ENCODE measurements at regions not wholly inside any gene's neighbourhood (a gene's known extent, or its start where the extent isn't known, plus 50 kb on each side); places are given as distances from the start of the nearest gene placed in this dataset.

DNA sequence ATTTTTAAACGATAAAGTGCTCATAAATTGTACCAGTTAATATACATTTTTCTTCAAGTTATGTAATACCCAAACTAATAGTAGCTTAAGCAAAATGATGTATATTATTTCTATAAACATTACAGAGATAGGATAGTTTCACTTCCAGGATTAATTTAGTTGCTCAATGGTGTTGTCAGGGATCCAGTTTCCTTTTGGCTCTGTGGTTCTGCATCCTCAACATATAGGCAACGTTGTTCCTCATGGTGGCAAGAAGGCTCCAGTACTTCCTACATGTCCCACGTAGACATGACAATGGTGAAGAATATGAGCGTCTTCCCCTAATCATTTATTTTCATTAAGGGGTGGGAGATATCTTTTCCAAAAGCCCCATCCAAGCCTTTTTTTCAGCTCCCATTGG, 60.7 kb upstream of the DCD start:
- H3K4me1 ChIP-seq = no peaks in the 10 kb centered on the region
- no peak for DNase-seq (ENCODE audit: low spot score)
- TF ChIP-seq, protein P1, sequence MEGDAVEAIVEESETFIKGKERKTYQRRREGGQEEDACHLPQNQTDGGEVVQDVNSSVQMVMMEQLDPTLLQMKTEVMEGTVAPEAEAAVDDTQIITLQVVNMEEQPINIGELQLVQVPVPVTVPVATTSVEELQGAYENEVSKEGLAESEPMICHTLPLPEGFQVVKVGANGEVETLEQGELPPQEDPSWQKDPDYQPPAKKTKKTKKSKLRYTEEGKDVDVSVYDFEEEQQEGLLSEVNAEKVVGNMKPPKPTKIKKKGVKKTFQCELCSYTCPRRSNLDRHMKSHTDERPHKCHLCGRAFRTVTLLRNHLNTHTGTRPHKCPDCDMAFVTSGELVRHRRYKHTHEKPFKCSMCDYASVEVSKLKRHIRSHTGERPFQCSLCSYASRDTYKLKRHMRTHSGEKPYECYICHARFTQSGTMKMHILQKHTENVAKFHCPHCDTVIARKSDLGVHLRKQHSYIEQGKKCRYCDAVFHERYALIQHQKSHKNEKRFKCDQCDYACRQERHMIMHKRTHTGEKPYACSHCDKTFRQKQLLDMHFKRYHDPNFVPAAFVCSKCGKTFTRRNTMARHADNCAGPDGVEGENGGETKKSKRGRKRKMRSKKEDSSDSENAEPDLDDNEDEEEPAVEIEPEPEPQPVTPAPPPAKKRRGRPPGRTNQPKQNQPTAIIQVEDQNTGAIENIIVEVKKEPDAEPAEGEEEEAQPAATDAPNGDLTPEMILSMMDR (IDR thresholded peaks at IDR 0.05) = no peak
- H3K27me3 ChIP-seq = no peaks in the 10 kb centered on the region
- no peaks in the 10 kb centered on the region for H3K36me3 ChIP-seq
- no peak overlapping the region for H3K4me3 ChIP-seq
- no peaks in the 10 kb centered on the region for H3K9me3 ChIP-seq
- H3K27ac ChIP-seq = no peak overlapping the region

DNA sequence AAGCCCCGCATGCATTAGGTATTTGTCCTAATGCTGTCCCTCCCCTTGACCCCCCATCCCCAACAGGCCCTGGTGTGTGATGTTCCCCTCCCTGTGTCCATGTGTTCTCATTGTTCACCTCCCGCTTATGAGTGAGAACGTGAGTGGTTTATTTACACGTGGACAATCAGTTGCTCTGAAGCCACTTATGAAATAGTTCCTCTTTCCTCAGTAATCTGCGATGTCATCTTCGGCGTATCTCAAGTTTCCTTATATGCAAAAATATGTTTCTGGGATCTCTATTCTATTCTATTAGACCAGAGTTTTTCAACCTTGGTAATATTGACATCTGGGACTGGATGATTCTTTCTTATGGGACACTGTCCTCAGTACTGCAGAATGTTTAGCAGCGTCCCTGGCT, 56.0 kb upstream of the DCD start:
- no peak overlapping the region for H3K4me3 ChIP-seq
- no peaks in the 10 kb centered on the region for H3K4me1 ChIP-seq
- no peaks in the 10 kb centered on the region for H3K36me3 ChIP-seq
- no peaks in the 10 kb centered on the region for H3K9me3 ChIP-seq
- TF ChIP-seq, protein P1 (IDR thresholded peaks at IDR 0.05) = no peak
- DNase-seq (ENCODE audit: low spot score) = no peak
- H3K27me3 ChIP-seq = no peaks in the 10 kb centered on the region
- H3K27ac ChIP-seq = no peak overlapping the region

DNA sequence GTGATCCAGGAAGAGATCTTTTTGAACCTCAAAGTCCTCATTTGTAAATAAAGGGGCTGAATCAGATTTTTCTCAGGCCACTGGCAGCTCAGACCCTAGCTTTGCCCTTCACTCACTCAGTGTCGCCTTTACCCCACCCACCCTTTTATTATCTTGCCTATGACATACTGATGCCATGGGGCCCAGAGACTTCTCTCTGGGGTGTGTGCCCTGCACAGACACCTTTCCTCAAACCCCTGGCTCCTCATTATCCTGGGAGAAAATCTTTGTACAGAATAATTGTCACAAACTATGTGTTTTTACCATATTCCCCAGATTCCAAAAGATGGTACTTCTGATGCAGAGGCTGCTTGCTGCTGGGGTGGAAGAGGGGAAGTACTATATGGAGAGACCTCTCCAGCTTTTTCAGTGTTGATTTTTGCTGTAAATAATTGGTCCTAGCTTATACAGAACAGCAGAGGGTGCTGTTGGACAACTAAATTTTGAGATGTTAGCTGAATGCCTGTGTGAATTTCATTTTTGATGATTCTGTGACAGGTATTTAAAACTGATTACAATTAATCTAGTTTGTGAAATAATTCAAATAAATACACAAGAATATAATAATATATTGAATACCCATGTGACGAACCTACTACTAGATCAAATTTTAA, 53.9 kb upstream of the DCD start:
- TF ChIP-seq, protein P1 (IDR thresholded peaks at IDR 0.05) = peak; percentile 42 to 65
- no peaks in the 10 kb centered on the region for H3K36me3 ChIP-seq
- no peak overlapping the region for H3K27ac ChIP-seq
- DNase-seq (ENCODE audit: low spot score) = no peak
- H3K4me3 ChIP-seq = no peak overlapping the region
- H3K27me3 ChIP-seq = no peaks in the 10 kb centered on the region
- no peaks in the 10 kb centered on the region for H3K9me3 ChIP-seq
- no peaks in the 10 kb centered on the region for H3K4me1 ChIP-seq

DNA sequence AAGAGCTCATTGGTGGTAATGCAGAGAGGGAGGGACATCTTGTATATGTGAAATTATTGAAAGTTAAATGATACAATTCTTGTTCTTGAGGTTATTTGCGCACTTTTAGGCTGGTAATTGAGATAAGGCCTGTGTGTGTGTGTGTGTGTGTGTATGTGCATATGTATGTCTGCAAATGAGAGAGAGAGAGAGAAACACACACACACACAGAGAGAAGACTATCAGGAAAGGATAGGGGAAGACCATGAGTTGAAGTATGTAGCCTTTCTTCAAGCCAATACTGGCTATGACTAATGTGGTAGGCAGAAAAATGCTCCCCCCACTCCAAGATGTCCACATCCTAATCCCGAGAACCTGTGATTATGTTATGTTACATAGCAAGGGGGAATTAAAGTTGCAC, 52.7 kb upstream of the DCD start:
- no peaks in the 10 kb centered on the region for H3K36me3 ChIP-seq
- no peak overlapping the region for H3K27ac ChIP-seq
- no peak for DNase-seq (ENCODE audit: low spot score)
- no peaks in the 10 kb centered on the region for H3K27me3 ChIP-seq
- H3K4me1 ChIP-seq = no peaks in the 10 kb centered on the region
- H3K9me3 ChIP-seq = no peaks in the 10 kb centered on the region
- no peak overlapping the region for H3K4me3 ChIP-seq
- TF ChIP-seq, protein P1 (IDR thresholded peaks at IDR 0.05) = no peak

DNA sequence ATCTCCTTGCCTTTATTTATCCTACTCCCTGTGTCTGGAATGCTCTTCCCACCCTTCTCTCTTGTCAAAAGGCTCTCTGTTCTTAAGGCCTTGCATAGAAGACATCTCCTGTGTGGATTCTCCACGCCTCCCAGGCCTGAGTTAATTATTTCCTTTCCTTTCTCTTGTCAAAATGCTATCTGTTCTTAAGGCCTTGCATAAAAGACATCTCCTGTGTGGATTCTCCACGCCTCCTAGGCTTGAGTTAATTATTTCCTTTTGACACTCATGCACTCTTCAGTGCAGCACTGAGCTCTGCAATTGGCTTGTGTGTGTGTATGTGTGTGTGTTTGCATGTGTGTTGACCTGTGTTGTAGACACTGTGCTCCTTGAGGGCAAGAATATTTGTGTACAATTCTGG, 52.1 kb upstream of the DCD start:
- DNase-seq (ENCODE audit: low spot score) = no peak
- H3K27me3 ChIP-seq = no peaks in the 10 kb centered on the region
- TF ChIP-seq, protein P1 (IDR thresholded peaks at IDR 0.05) = no peak

More for the DNA sequence above, 52.1 kb upstream of the DCD start:
- Histone ChIP-seq H3K4me1 (no peaks in the 10 kb centered on the region), H3K9me3 (no peaks in the 10 kb centered on the region), H3K36me3 (no peaks in the 10 kb centered on the region), H3K4me3 (no peak overlapping the region), H3K27ac (no peak overlapping the region)
